CD4-positive, alpha-beta T cell (primary cell): ENCODE measurements at regions not wholly inside any gene's neighbourhood (a gene's known extent, or its start where the extent isn't known, plus 50 kb on each side); places are given as distances from the start of the nearest gene placed in this dataset.
"Not testable (repeated sequence)": the region's sequence is repeated elsewhere in the genome, so short reads cannot be mapped to it uniquely, and the experiment has no call there.

Experiments used
- ATAC-seq: fragments of 200-7000 bp; cut with Tn5 transposase; one replicate; pipeline ENCODE4 v1.10.0; 2022; ENCODE audit warnings: mild to moderate bottlenecking; ENCODE audit not compliant: poor library complexity
- CTCF ChIA-PET: fragments of 350-600 bp; sonication (Branson Sonifier 250); formaldehyde crosslinking; loops from one replicate; lab custom pipeline; 2021; ENCODE audit warnings: antibody characterized with exemption, inconsistent platforms; lab: Charles Lee
- POLR2A ChIA-PET: fragments of 350-600 bp; sonication (Branson Sonifier 250); formaldehyde crosslinking; loops from one replicate; lab custom pipeline; 2021; ENCODE audit warnings: antibody characterized with exemption, inconsistent platforms; lab: Charles Lee
- DNase-seq, 14 experiments: peaks; one replicate each; pipeline ENCODE4 v3.0.0-alpha.2; 2013 to 2020; ENCODE audit warnings: mixed read lengths in 2 of 14
- H3K27ac ChIP-seq, 2 donors: one replicate each; pipeline versions ENCODE4 v1.5.1 to v1.7.0; 2013; ENCODE audit warnings: low read length in 2 of 2, low read depth in 1 of 2, mild to moderate bottlenecking in 1 of 2
- H3K27me3 ChIP-seq, 2 experiments: 1 replicate in 1 of 2; 2 replicates in 1 of 2; pipeline versions ENCODE4 v1.6.1 to v1.7.0; 2013; ENCODE audit warnings: low read length in 2 of 2, control low read depth in 1 of 2, mild to moderate bottlenecking in 1 of 2, moderate library complexity in 1 of 2; ENCODE audit not compliant: insufficient read depth in 2 of 2, control insufficient read depth in 1 of 2
- H3K36me3 ChIP-seq: one replicate; pipeline ENCODE4 v1.6.1; 2013; ENCODE audit warnings: low read length, control low read depth; ENCODE audit not compliant: insufficient read depth
- H3K4me1 ChIP-seq: one replicate; pipeline ENCODE4 v1.6.1; 2013; ENCODE audit warnings: low read length, control low read depth; ENCODE audit not compliant: insufficient read depth
- H3K4me3 ChIP-seq: one replicate; pipeline ENCODE4 v1.5.1; 2013; ENCODE audit warnings: mild to moderate bottlenecking, low read length, moderate library complexity
- H3K9me3 ChIP-seq, 2 experiments: 1 replicate in 1 of 2; 2 replicates in 1 of 2; pipeline versions ENCODE4 v1.6.1 to v1.7.0; 2013; ENCODE audit warnings: low read length in 2 of 2, mild to moderate bottlenecking in 2 of 2, control low read depth in 1 of 2, moderate library complexity in 1 of 2; ENCODE audit not compliant: control insufficient read depth in 1 of 2, insufficient read depth in 1 of 2
- H3K27ac Mint-ChIP-seq: one replicate; pipeline ENCODE4 v1.8.0; 2020; ENCODE audit warnings: mixed read lengths
- H3K27me3 Mint-ChIP-seq: one replicate; pipeline ENCODE4 v1.8.0; 2021; ENCODE audit warnings: mixed read lengths
- H3K36me3 Mint-ChIP-seq: one replicate; pipeline ENCODE4 v1.8.0; 2021; ENCODE audit warnings: low read depth, mixed read lengths
- H3K4me1 Mint-ChIP-seq: one replicate; pipeline ENCODE4 v1.8.0; 2021; ENCODE audit warnings: low read depth, mixed read lengths
- H3K4me3 Mint-ChIP-seq: one replicate; pipeline ENCODE4 v1.8.0; 2020; ENCODE audit warnings: mild to moderate bottlenecking, mixed read lengths
- H3K9me3 Mint-ChIP-seq: one replicate; pipeline ENCODE4 v1.8.0; 2020; ENCODE audit warnings: mixed read lengths
- intact Hi-C, 2 experiments: fragments of 100-400 bp; cut with DNase I in 1 of 2; cut with micrococcal nuclease in 1 of 2; formaldehyde crosslinking; loops; one replicate each; pipeline versions ENCODE4 v1.15.1 to v1.9.0; 2023 to 2025; cut with DNase I, micrococcal nuclease
- TF ChIP-seq, protein P1 (sequence below): fragments of 200-600 bp; IDR thresholded peaks from one replicate; pipeline ENCODE4 v1.8.0; 2022; ENCODE audit warnings: antibody characterized with exemption, mild to moderate bottlenecking

DNA sequence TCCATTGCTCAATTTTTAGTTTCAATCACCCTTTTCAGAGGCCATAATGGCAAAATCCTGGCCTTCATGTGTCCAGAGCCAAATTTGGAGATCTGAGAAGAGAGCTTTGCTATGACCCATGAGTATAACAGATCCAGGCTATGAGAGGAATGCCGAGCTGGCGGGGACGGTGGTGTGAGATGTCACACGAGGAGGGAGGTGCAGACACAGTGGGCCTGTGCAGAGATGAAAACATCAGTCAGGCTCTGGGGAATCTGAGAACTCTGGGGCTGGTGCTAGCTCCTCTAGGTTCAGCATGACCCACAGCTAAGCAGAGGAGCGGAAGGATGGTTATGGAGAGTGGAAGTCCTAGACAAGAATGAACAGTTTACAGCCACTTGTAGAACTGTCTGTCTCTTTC is 398.3 kb upstream of the ATP10A start:
- H3K9me3 Mint-ChIP-seq: no peaks in the 10 kb centered on the region

DNA sequence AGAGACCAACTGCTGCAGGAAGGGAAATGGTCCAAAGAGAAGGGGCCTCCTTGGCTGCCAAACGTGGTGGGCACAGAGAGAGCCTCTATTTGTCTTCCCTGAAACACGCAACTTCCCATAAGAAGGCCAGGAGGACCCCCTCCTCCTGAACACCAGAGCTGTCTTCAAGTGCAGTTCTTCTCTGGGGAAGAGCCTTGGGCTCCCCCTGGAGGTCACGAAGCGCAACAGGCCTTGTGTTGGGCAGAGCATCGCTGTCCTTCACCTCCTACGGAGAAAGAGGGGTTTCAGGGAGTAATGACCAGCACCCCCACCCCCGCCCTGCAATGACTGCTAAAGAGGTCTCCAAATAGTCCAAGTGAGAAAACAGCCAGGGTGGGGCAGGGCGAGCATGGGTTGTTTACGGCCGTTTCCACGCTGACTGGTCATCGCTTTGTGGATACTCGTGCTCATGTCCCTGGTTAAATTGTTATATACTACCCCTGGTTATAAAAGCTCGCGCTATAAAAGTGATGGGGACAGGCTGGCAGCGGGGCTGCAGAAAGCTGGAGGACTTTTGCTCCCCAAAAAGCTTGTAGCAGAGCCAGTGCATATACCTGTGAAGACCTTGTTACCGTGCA is 397.5 kb upstream of the ATP10A start:
- Mint-ChIP-seq H3K36me3 (no peaks in the 10 kb centered on the region), H3K27ac (no peak overlapping the region), H3K4me3 (no peak overlapping the region), H3K4me1 (no peaks in the 10 kb centered on the region), H3K27me3 (peaks cover 8% of the 10 kb centered on the region), H3K9me3 (no peaks in the 10 kb centered on the region)
- ChIA-PET CTCF (no interaction called here), POLR2A (no interaction called here)
- DNase-seq: peak in 8 of 14 experiments; percentile 4 to 54 (median 16)
- Histone ChIP-seq H3K27ac (no peak overlapping the region), H3K4me3 (no peak overlapping the region), H3K36me3 (no peaks in the 10 kb centered on the region), H3K27me3 (no peaks in the 10 kb centered on the region), H3K4me1 (no peaks in the 10 kb centered on the region), H3K9me3 (no peaks in the 10 kb centered on the region)
- TF ChIP-seq, protein P1, sequence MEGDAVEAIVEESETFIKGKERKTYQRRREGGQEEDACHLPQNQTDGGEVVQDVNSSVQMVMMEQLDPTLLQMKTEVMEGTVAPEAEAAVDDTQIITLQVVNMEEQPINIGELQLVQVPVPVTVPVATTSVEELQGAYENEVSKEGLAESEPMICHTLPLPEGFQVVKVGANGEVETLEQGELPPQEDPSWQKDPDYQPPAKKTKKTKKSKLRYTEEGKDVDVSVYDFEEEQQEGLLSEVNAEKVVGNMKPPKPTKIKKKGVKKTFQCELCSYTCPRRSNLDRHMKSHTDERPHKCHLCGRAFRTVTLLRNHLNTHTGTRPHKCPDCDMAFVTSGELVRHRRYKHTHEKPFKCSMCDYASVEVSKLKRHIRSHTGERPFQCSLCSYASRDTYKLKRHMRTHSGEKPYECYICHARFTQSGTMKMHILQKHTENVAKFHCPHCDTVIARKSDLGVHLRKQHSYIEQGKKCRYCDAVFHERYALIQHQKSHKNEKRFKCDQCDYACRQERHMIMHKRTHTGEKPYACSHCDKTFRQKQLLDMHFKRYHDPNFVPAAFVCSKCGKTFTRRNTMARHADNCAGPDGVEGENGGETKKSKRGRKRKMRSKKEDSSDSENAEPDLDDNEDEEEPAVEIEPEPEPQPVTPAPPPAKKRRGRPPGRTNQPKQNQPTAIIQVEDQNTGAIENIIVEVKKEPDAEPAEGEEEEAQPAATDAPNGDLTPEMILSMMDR: peak; percentile 53
- no peak for ATAC-seq
- intact Hi-C loops: loop anchor here in 1 of 2 experiments (2.0 kb wide), 1 partner anchor 752 kb away; no protein-coding TSS in a partner anchor

More for the DNA sequence above, 398.3 kb upstream of the ATP10A start:
- ChIA-PET POLR2A (no interaction called here), CTCF (no interaction called here)
- H3K36me3 ChIP-seq: no peaks in the 10 kb centered on the region
- Mint-ChIP-seq H3K4me1 (no peaks in the 10 kb centered on the region), H3K4me3 (no peak overlapping the region), H3K27ac (no peak overlapping the region), H3K27me3 (peaks cover 8% of the 10 kb centered on the region), H3K36me3 (no peaks in the 10 kb centered on the region)
- no peaks in the 10 kb centered on the region for H3K4me1 ChIP-seq
- TF ChIP-seq, protein P1: no peak
- intact Hi-C loops: loop anchor here in 1 of 2 experiments (2.0 kb wide), 1 partner anchor 753 kb away; no protein-coding TSS in a partner anchor
- ATAC-seq (no peak), DNase-seq (no peak)
- no peaks in the 10 kb centered on the region for H3K27me3 ChIP-seq
- no peak overlapping the region for H3K4me3 ChIP-seq
- no peaks in the 10 kb centered on the region for H3K9me3 ChIP-seq
- H3K27ac ChIP-seq: no peak overlapping the region

DNA sequence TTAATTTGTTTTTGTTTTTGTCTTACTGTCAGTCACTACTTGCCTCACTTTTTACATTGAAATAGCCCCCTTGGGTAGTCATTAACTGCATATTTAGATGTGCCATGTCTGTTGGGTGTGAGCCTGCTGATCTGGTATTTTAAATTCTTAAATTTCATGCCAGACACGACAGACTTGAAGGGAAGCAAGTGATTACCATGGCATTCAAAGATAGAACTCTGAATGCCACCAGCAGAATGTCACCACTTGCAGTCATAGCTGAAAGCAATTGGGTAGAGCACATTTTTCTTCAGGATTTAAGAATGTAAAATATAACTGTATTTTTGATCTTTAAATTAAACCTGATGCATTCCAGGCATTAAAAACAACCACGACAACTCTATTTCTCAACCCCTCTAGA is 396.5 kb upstream of the ATP10A start:
- Histone ChIP-seq H3K27me3 (no peaks in the 10 kb centered on the region), H3K4me3 (no peak overlapping the region), H3K4me1 (no peaks in the 10 kb centered on the region), H3K36me3 (no peaks in the 10 kb centered on the region), H3K9me3 (no peaks in the 10 kb centered on the region), H3K27ac (no peak overlapping the region)
- POLR2A ChIA-PET: no interaction called here
- intact Hi-C loops: no loop called here
- ATAC-seq (no peak), DNase-seq (no peak)
- CTCF ChIA-PET: no interaction called here
- Mint-ChIP-seq H3K9me3 (no peaks in the 10 kb centered on the region), H3K36me3 (no peaks in the 10 kb centered on the region), H3K27me3 (peaks cover 8% of the 10 kb centered on the region), H3K4me3 (no peak overlapping the region), H3K27ac (no peak overlapping the region), H3K4me1 (no peaks in the 10 kb centered on the region)
- TF ChIP-seq, protein P1: no peak

DNA sequence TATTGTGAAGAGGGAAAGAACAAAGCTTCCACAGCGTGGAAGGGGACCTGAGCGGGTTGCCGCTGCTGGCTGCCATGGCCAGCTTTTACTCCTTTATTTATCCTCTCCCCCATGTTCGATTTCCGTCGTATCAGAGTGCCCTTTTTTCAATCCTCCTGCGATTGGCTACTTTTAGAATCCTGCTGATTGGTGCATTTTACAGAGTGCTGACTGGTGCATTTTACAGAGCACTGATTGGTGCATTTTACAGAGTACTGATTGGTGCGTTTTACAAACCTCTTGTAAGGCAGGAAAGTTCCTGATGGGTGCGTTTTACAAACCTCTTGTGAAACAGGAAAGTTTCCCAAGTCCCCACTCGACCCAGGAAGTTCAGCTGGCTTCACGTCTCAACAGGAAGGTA is 381.7 kb upstream of the ATP10A start:
- H3K9me3 Mint-ChIP-seq, H3K27me3 Mint-ChIP-seq, POLR2A ChIA-PET, H3K27ac Mint-ChIP-seq, H3K4me1 Mint-ChIP-seq, H3K4me1 ChIP-seq, H3K4me3 ChIP-seq, intact Hi-C loops, CTCF ChIA-PET, H3K27me3 ChIP-seq, H3K36me3 ChIP-seq, ATAC-seq, H3K27ac ChIP-seq, DNase-seq, H3K4me3 Mint-ChIP-seq, H3K36me3 Mint-ChIP-seq: not testable (repeated sequence)
- peaks cover 0 to 13% of the 10 kb centered on the region in 2 experiments for H3K9me3 ChIP-seq
